ENCODE measurements at regions not wholly inside any gene's neighbourhood (a gene's known extent, or its start where the extent isn't known, plus 50 kb on each side); places are given as distances from the start of the nearest gene placed in this dataset.
A peak's percentile ranks its signal among the peaks of the same experiment; 100 is the strongest.

DNA sequence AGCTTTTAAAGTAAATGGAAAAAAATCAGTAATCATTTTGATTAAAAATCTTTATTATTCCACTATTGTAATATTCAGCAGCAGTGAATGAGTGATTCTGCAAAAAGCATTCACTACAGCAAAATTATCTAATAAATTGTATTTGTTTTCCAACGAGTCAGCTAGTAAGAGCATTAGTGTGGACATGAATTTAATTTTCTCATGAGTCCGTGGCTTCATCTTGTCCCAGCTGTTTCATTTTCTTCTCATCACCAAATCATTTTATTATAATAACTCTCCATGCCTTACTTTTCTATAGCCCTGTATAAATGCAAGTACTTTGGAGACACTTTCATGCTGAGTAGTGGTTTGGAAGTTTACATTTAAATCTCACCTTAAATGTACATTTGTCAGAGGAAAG, 66.2 kb downstream of the FANCF start:
- Histone ChIP-seq H4K91ac (replicated peaks; ENCODE audit: insufficient read length, low read length) (no peak overlapping the region), H2BK15ac (ENCODE audit: low read length) (no peak overlapping the region), H3K27ac (ENCODE audit: low read depth, low read length) (no peak overlapping the region), H3K4me3 (ENCODE audit: extremely low read depth in 1 of 4, insufficient read depth in 2 of 4, low read depth in 3 of 4, low read length in 4 of 4) (no peak overlapping the region), H3K9ac (replicated peaks in 1 of 4; ENCODE audit: extremely low read depth in 1 of 4, low read depth in 3 of 4, low read length in 3 of 4) (no peak overlapping the region), H3K9me3 (ENCODE audit: insufficient read depth in 2 of 2, low read depth in 1 of 2, low read length in 1 of 2) (no peaks in the 10 kb centered on the region), H3K14ac (ENCODE audit: insufficient read length) (no peak overlapping the region), H3K23me2 (ENCODE audit: low read depth, low read length) (no peaks in the 10 kb centered on the region), H4K5ac (ENCODE audit: insufficient read length, low read depth, low read length) (no peak overlapping the region), H3K18ac (ENCODE audit: extremely low read depth, low read length) (no peak overlapping the region), H2AK5ac (ENCODE audit: low read depth, low read length) (no peak overlapping the region), H3K4me2 (ENCODE audit: insufficient read depth in 1 of 2, low read depth in 2 of 2, low read length in 2 of 2) (no peak overlapping the region), H3K4ac (replicated peaks; ENCODE audit: insufficient read length, low read depth, low read length) (no peak overlapping the region), H3K27me3 (replicated peaks in 1 of 4; ENCODE audit: control insufficient read depth in 3 of 4, extremely low read depth in 1 of 4, insufficient read depth in 3 of 4, low read length in 3 of 4) (no peaks in the 10 kb centered on the region), H2BK20ac (ENCODE audit: low read length) (no peak overlapping the region), H3K4me1 (replicated peaks in 1 of 4; ENCODE audit: control insufficient read depth in 3 of 4, insufficient read depth in 4 of 4, low read length in 3 of 4) (no peaks in the 10 kb centered on the region), H3K79me1 (ENCODE audit: low read depth, low read length) (no peaks in the 10 kb centered on the region), H4K8ac (ENCODE audit: extremely low read depth, insufficient read depth, low read length) (no peak overlapping the region), H3K36me3 (ENCODE audit: control insufficient read depth in 2 of 4, insufficient read depth in 4 of 4, low read length in 3 of 4) (no peaks in the 10 kb centered on the region), H2AFZ (ENCODE audit: low read length) (no peak overlapping the region), H4K20me1 (replicated peaks in 1 of 2; ENCODE audit: control insufficient read depth in 1 of 2, insufficient read depth in 2 of 2, low read length in 2 of 2) (no peaks in the 10 kb centered on the region), H2BK5ac (ENCODE audit: low read depth, low read length) (no peak overlapping the region), H3K23ac (ENCODE audit: insufficient read length) (no peak overlapping the region), H2BK120ac (replicated peaks; ENCODE audit: low read depth, low read length) (no peak overlapping the region), H3K79me2 (ENCODE audit: control insufficient read depth in 1 of 2, insufficient read depth in 2 of 2, low read length in 2 of 2) (no peaks in the 10 kb centered on the region), H2BK12ac (ENCODE audit: low read depth, low read length) (no peak overlapping the region), H3K56ac (replicated peaks; ENCODE audit: insufficient read length, low read depth, low read length) (no peak overlapping the region)
- POLR2A ChIA-PET (ENCODE audit: partially characterized antibody), result interaction anchor here (1.2 kb wide), 1 partner anchor 76 kb away, joined by 3 read pairs; no protein-coding TSS in a partner anchor
- FAIRE-seq, result peak; percentile 32
- CTCF ChIA-PET (ENCODE audit: partially characterized antibody), result interaction anchor here (0.8 to 1.1 kb wide), 2 partner anchors 229 to 255 kb away, joined by 3 read pairs; no protein-coding TSS in a partner anchor
- 88% methylated on average over 2 of the region's 2 CpGs; no CpG with 5 or more reads in 1 of the 2 experiments for WGBS, 2 experiments (ENCODE audit: extremely low coverage in 1 of 2, insufficient coverage in 1 of 2, insufficient read length in 1 of 2, insufficient replicate concordance in 2 of 2, low coverage in 1 of 2, low lambda C conversion rate in 2 of 2, missing lambda C conversion rate in 1 of 2)
- DNase-seq (ENCODE audit: low read depth in 1 of 2, low spot score in 2 of 2), result no peak
- TF ChIP-seq BCL11A (IDR thresholded peaks at IDR 0.05; ENCODE audit: low read depth in 2 of 2, low read length in 2 of 2) (no peak), CHD2 (IDR thresholded peaks at IDR 0.05; ENCODE audit: low read length) (no peak), EP300 (IDR thresholded peaks at IDR 0.05; ENCODE audit: borderline replicate concordance in 1 of 2, low read depth in 2 of 2, low read length in 2 of 2) (no peak), POLR2A (IDR thresholded peaks at IDR 0.05; ENCODE audit: control extremely low read depth in 1 of 2, low read depth in 2 of 2, low read length in 2 of 2) (no peak), SAP30 (IDR thresholded peaks at IDR 0.05; ENCODE audit: insufficient read depth, insufficient replicate concordance, low read length) (no peak), SP4 (IDR thresholded peaks at IDR 0.05; ENCODE audit: low read length) (no peak), KDM4A (IDR thresholded peaks at IDR 0.05; ENCODE audit: low read depth, low read length, severe bottlenecking) (no peak), SUZ12 (IDR thresholded peaks at IDR 0.05; ENCODE audit: low read length) (no peak), CBX5 (IDR thresholded peaks at IDR 0.05; ENCODE audit: low read depth, low read length) (no peak), SRF (IDR thresholded peaks at IDR 0.05; ENCODE audit: low read depth, low read length) (no peak), MAFK (IDR thresholded peaks at IDR 0.05; ENCODE audit: low read depth, low read length) (no peak), JUN (IDR thresholded peaks at IDR 0.05; ENCODE audit: low read depth, low read length) (no peak)
- TF ChIP-seq, protein P1, sequence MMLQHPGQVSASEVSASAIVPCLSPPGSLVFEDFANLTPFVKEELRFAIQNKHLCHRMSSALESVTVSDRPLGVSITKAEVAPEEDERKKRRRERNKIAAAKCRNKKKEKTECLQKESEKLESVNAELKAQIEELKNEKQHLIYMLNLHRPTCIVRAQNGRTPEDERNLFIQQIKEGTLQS (IDR thresholded peaks at IDR 0.05; ENCODE audit: insufficient read depth, low read depth, low read length), result no peak
- TF ChIP-seq, protein P2, sequence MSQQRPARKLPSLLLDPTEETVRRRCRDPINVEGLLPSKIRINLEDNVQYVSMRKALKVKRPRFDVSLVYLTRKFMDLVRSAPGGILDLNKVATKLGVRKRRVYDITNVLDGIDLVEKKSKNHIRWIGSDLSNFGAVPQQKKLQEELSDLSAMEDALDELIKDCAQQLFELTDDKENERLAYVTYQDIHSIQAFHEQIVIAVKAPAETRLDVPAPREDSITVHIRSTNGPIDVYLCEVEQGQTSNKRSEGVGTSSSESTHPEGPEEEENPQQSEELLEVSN (IDR thresholded peaks at IDR 0.05), result no peak

All from H1 (cell line).